ENCODE measurements at regions not wholly inside any gene's neighbourhood (a gene's known extent, or its start where the extent isn't known, plus 50 kb on each side); places are given as distances from the start of the nearest gene placed in this dataset.

- Mint-ChIP-seq H3K36me3 (ENCODE audit: unreplicated experiment) (no peaks in the 10 kb centered on the region), H3K4me3 (ENCODE audit: unreplicated experiment) (no peak overlapping the region), H3K9me3 (ENCODE audit: unreplicated experiment) (no peaks in the 10 kb centered on the region), H3K27me3 (ENCODE audit: unreplicated experiment) (no peaks in the 10 kb centered on the region), H3K27ac (ENCODE audit: unreplicated experiment) (no peak overlapping the region), H3K4me1 (ENCODE audit: unreplicated experiment) (no peaks in the 10 kb centered on the region)
- TF ChIP-seq CTCF (IDR thresholded peaks at IDR 0.05), result no peak
- no peak for DNase-seq (ENCODE audit: extremely low spot score, unreplicated experiment)
Observed at GRCh38 chr16:47877166-47877565, 278.6 kb downstream of the ABCC12 start.

DNA sequence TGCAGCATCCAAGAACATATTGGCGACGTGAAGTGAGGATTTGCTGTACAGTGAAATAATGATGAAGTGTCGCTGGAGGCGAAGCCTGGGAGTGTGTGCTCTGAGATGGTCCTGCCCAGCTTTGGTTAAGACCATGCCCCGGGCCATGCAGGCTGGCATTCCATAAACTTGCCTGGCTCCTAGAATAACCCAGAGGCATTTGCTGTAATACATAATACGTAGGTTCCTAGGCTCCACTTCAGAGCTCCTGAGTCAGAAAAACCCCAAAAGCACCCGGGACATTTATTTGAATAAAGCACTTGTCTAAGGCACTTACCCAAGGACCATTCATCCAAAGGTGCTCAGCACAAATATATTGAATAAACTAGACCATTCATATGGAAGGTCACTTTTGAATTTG is 279.3 kb downstream of the ABCC12 start:
- no peak for TF ChIP-seq CTCF (IDR thresholded peaks at IDR 0.05)
- DNase-seq (ENCODE audit: extremely low spot score, unreplicated experiment), result no peak
- H3K27ac Mint-ChIP-seq (ENCODE audit: unreplicated experiment), result no peak overlapping the region
- H3K4me1 Mint-ChIP-seq (ENCODE audit: unreplicated experiment), result no peaks in the 10 kb centered on the region
- H3K9me3 Mint-ChIP-seq (ENCODE audit: unreplicated experiment), result no peaks in the 10 kb centered on the region
- no peaks in the 10 kb centered on the region for H3K36me3 Mint-ChIP-seq (ENCODE audit: unreplicated experiment)
- H3K27me3 Mint-ChIP-seq (ENCODE audit: unreplicated experiment), result no peaks in the 10 kb centered on the region
- no peak overlapping the region for H3K4me3 Mint-ChIP-seq (ENCODE audit: unreplicated experiment)

DNA sequence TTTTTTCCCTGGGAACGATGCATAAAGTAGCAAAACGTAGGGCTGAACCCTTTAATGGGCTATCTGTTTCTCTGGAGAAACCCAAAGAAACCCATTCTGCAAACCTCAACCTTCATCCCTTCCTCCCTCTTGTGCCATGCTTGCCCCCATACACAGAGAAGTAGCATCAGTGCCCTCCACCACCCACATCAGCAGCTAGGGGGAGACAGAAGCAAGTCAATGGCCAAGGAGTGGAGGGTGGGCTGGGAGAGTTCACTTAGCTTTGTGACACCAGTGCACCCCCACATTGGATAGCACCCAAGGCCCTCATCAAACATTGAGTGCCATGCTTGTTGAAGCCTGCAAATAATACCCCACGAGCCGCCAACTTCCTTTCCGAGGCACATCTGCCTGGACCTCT is 282.4 kb downstream of the ABCC12 start:
- no peaks in the 10 kb centered on the region for H3K4me1 Mint-ChIP-seq (ENCODE audit: unreplicated experiment)
- peak; percentile 35 for TF ChIP-seq CTCF (IDR thresholded peaks at IDR 0.05)
- no peaks in the 10 kb centered on the region for H3K27me3 Mint-ChIP-seq (ENCODE audit: unreplicated experiment)
- H3K9me3 Mint-ChIP-seq (ENCODE audit: unreplicated experiment), result peaks cover 5% of the 10 kb centered on the region
- no peak for DNase-seq (ENCODE audit: extremely low spot score, unreplicated experiment)
- H3K27ac Mint-ChIP-seq (ENCODE audit: unreplicated experiment), result no peak overlapping the region
- no peak overlapping the region for H3K4me3 Mint-ChIP-seq (ENCODE audit: unreplicated experiment)
- no peaks in the 10 kb centered on the region for H3K36me3 Mint-ChIP-seq (ENCODE audit: unreplicated experiment)

- Mint-ChIP-seq H3K4me3 (ENCODE audit: unreplicated experiment) (no peak overlapping the region), H3K4me1 (ENCODE audit: unreplicated experiment) (no peaks in the 10 kb centered on the region), H3K27me3 (ENCODE audit: unreplicated experiment) (no peaks in the 10 kb centered on the region), H3K9me3 (ENCODE audit: unreplicated experiment) (peaks cover 5% of the 10 kb centered on the region), H3K36me3 (ENCODE audit: unreplicated experiment) (no peaks in the 10 kb centered on the region), H3K27ac (ENCODE audit: unreplicated experiment) (no peak overlapping the region)
- no peak for TF ChIP-seq CTCF (IDR thresholded peaks at IDR 0.05)
- DNase-seq (ENCODE audit: extremely low spot score, unreplicated experiment), result no peak
Observed at GRCh38 chr16:47872225-47872624, 283.6 kb downstream of the ABCC12 start.

GRCh38 chr16:47866423-47866822 is 289.4 kb downstream of the ABCC12 start:
- no peak for DNase-seq (ENCODE audit: extremely low spot score, unreplicated experiment)
- Mint-ChIP-seq H3K4me3 (ENCODE audit: unreplicated experiment) (no peak overlapping the region), H3K36me3 (ENCODE audit: unreplicated experiment) (no peaks in the 10 kb centered on the region)

More at GRCh38 chr16:47866423-47866822, 289.4 kb downstream of the ABCC12 start:
- Mint-ChIP-seq H3K4me1 (ENCODE audit: unreplicated experiment) (no peaks in the 10 kb centered on the region), H3K9me3 (ENCODE audit: unreplicated experiment) (peaks cover 5% of the 10 kb centered on the region), H3K27ac (ENCODE audit: unreplicated experiment) (no peak overlapping the region), H3K27me3 (ENCODE audit: unreplicated experiment) (peaks cover 18% of the 10 kb centered on the region)
- TF ChIP-seq CTCF (IDR thresholded peaks at IDR 0.05), result no peak
